ENCODE measurements at regions not wholly inside any gene's neighbourhood (a gene's known extent, or its start where the extent isn't known, plus 50 kb on each side); places are given as distances from the start of the nearest gene placed in this dataset.

GRCh38 chr7:82624337-82624736, 180.8 kb upstream of the CACNA2D1 start:
- Histone ChIP-seq H3K36me3 (ENCODE audit: control insufficient read depth, insufficient read depth, low read length) (no peaks in the 10 kb centered on the region), H3K4me3 (ENCODE audit: low read length) (no peak overlapping the region), H3K27ac (ENCODE audit: low read depth, low read length) (no peak overlapping the region), H3K9ac (ENCODE audit: extremely low read depth, low read length, poor library complexity, severe bottlenecking) (no peak overlapping the region), H3K27me3 (ENCODE audit: control insufficient read depth, insufficient read depth, low read length, poor library complexity, severe bottlenecking) (no peaks in the 10 kb centered on the region), H3K9me3 (ENCODE audit: control insufficient read depth, low read length) (no peaks in the 10 kb centered on the region), H3K4me1 (ENCODE audit: control insufficient read depth, insufficient read depth, low read length) (no peaks in the 10 kb centered on the region)
- TF ChIP-seq, protein P1, sequence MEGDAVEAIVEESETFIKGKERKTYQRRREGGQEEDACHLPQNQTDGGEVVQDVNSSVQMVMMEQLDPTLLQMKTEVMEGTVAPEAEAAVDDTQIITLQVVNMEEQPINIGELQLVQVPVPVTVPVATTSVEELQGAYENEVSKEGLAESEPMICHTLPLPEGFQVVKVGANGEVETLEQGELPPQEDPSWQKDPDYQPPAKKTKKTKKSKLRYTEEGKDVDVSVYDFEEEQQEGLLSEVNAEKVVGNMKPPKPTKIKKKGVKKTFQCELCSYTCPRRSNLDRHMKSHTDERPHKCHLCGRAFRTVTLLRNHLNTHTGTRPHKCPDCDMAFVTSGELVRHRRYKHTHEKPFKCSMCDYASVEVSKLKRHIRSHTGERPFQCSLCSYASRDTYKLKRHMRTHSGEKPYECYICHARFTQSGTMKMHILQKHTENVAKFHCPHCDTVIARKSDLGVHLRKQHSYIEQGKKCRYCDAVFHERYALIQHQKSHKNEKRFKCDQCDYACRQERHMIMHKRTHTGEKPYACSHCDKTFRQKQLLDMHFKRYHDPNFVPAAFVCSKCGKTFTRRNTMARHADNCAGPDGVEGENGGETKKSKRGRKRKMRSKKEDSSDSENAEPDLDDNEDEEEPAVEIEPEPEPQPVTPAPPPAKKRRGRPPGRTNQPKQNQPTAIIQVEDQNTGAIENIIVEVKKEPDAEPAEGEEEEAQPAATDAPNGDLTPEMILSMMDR (conservative IDR thresholded peaks at IDR 0.05): no peak
- 93 to 96% methylated on average over 2 of the region's 2 CpGs for WGBS, 2 experiments (ENCODE audit: insufficient coverage in 1 of 2, insufficient read length in 1 of 2)
- Mint-ChIP-seq H3K4me3 (no peak overlapping the region), H3K27me3 (ENCODE audit: insufficient read depth) (no peaks in the 10 kb centered on the region), H3K27ac (no peak overlapping the region), H3K9me3 (peaks cover 7% of the 10 kb centered on the region), H3K36me3 (ENCODE audit: low read depth) (no peaks in the 10 kb centered on the region), H3K4me1 (no peaks in the 10 kb centered on the region)
- no peak for DNase-seq

GRCh38 chr7:82623812-82624211, 180.2 kb upstream of the CACNA2D1 start:
- peaks cover 7% of the 10 kb centered on the region for H3K9me3 Mint-ChIP-seq
- no peaks in the 10 kb centered on the region for H3K36me3 Mint-ChIP-seq (ENCODE audit: low read depth)
- no peak overlapping the region for H3K27ac Mint-ChIP-seq
- no peaks in the 10 kb centered on the region for H3K36me3 ChIP-seq (ENCODE audit: control insufficient read depth, insufficient read depth, low read length)
- H3K27me3 Mint-ChIP-seq (ENCODE audit: insufficient read depth): no peaks in the 10 kb centered on the region
- no peaks in the 10 kb centered on the region for H3K4me1 ChIP-seq (ENCODE audit: control insufficient read depth, insufficient read depth, low read length)
- H3K9ac ChIP-seq (ENCODE audit: extremely low read depth, low read length, poor library complexity, severe bottlenecking): no peak overlapping the region
- H3K9me3 ChIP-seq (ENCODE audit: control insufficient read depth, low read length): no peaks in the 10 kb centered on the region
- H3K4me3 Mint-ChIP-seq: no peak overlapping the region
- no peaks in the 10 kb centered on the region for H3K27me3 ChIP-seq (ENCODE audit: control insufficient read depth, insufficient read depth, low read length, poor library complexity, severe bottlenecking)
- DNase-seq: no peak
- TF ChIP-seq, protein P1 (conservative IDR thresholded peaks at IDR 0.05): no peak
- H3K4me3 ChIP-seq (ENCODE audit: low read length): no peak overlapping the region
- no peak overlapping the region for H3K27ac ChIP-seq (ENCODE audit: low read depth, low read length)
- no peaks in the 10 kb centered on the region for H3K4me1 Mint-ChIP-seq

DNA sequence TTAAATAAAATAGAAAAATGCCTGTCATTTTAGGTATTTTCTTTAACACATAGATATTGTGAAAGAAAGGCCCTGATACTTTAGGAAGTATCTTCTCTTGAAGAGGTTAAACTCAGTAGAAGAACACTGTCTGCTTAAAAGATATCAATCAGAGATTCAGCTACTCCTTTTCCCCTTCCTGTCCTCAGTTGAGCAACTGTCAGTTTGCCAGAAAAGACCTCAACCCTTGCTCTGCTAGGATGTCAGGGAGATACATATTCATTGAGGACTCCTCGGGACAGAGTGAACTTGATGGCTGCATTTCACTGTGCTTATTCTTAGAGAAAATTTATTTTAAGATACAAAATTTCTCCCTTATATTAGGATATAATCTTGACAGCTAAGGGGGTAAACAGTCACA, 173.6 kb upstream of the CACNA2D1 start:
- DNase-seq: no peak
- peaks cover 7% of the 10 kb centered on the region for H3K9me3 Mint-ChIP-seq
- Histone ChIP-seq H3K27ac (ENCODE audit: low read depth, low read length) (no peak overlapping the region), H3K4me1 (ENCODE audit: control insufficient read depth, insufficient read depth, low read length) (no peaks in the 10 kb centered on the region), H3K9ac (ENCODE audit: extremely low read depth, low read length, poor library complexity, severe bottlenecking) (no peak overlapping the region), H3K36me3 (ENCODE audit: control insufficient read depth, insufficient read depth, low read length) (no peaks in the 10 kb centered on the region), H3K4me3 (ENCODE audit: low read length) (no peak overlapping the region), H3K9me3 (ENCODE audit: control insufficient read depth, low read length) (no peaks in the 10 kb centered on the region), H3K27me3 (ENCODE audit: control insufficient read depth, insufficient read depth, low read length, poor library complexity, severe bottlenecking) (no peaks in the 10 kb centered on the region)
- no peak overlapping the region for H3K4me3 Mint-ChIP-seq
- no peak overlapping the region for H3K27ac Mint-ChIP-seq
- no peaks in the 10 kb centered on the region for H3K4me1 Mint-ChIP-seq
- TF ChIP-seq, protein P1 (conservative IDR thresholded peaks at IDR 0.05): no peak
- no peaks in the 10 kb centered on the region for H3K36me3 Mint-ChIP-seq (ENCODE audit: low read depth)
- 73 to 80% methylated on average over 1 of the region's 1 CpG for WGBS, 2 experiments (ENCODE audit: insufficient coverage in 1 of 2, insufficient read length in 1 of 2)
- no peaks in the 10 kb centered on the region for H3K27me3 Mint-ChIP-seq (ENCODE audit: insufficient read depth)
